ENCODE measurements at regions not wholly inside any gene's neighbourhood (a gene's known extent, or its start where the extent isn't known, plus 50 kb on each side); places are given as distances from the start of the nearest gene placed in this dataset.
A peak's percentile ranks its signal among the peaks of the same experiment; 100 is the strongest.

- H3K27me3 Mint-ChIP-seq (ENCODE audit: low read depth) = no peaks in the 10 kb centered on the region
- H3K4me1 Mint-ChIP-seq (ENCODE audit: low read depth) = peaks cover 48% of the 10 kb centered on the region
- peak overlapping the region; percentile 90 for H3K27ac Mint-ChIP-seq (ENCODE audit: unreplicated experiment)
- DNase-seq (ENCODE audit: low spot score) = no peak
- no peak for TF ChIP-seq CTCF (IDR thresholded peaks at IDR 0.05)
- no peaks in the 10 kb centered on the region for H3K9me3 Mint-ChIP-seq (ENCODE audit: low read depth)
- no peaks in the 10 kb centered on the region for H3K36me3 Mint-ChIP-seq (ENCODE audit: low read depth)
- H3K4me3 Mint-ChIP-seq (ENCODE audit: unreplicated experiment) = peak overlapping the region; percentile 49
Observed at GRCh38 chr16:85162478-85163277, 50.4 kb upstream of the CIBAR2 start.

- TF ChIP-seq CTCF (IDR thresholded peaks at IDR 0.05) = no peak
- no peak overlapping the region for H3K27ac Mint-ChIP-seq (ENCODE audit: unreplicated experiment)
Observed at GRCh38 chr16:85163278-85164112, 51.2 kb upstream of the CIBAR2 start.

GRCh38 chr16:85164431-85164830 lies 52.2 kb upstream of the CIBAR2 start:
- Mint-ChIP-seq H3K9me3 (ENCODE audit: low read depth) (no peaks in the 10 kb centered on the region), H3K4me1 (ENCODE audit: low read depth) (peaks cover 42% of the 10 kb centered on the region), H3K27me3 (ENCODE audit: low read depth) (no peaks in the 10 kb centered on the region), H3K4me3 (ENCODE audit: unreplicated experiment) (no peak overlapping the region), H3K36me3 (ENCODE audit: low read depth) (no peaks in the 10 kb centered on the region), H3K27ac (ENCODE audit: unreplicated experiment) (no peak overlapping the region)
- TF ChIP-seq CTCF (IDR thresholded peaks at IDR 0.05) = no peak
- DNase-seq (ENCODE audit: low spot score) = no peak

More at GRCh38 chr16:85163278-85164112, 51.2 kb upstream of the CIBAR2 start:
- no peak for DNase-seq (ENCODE audit: low spot score)
- H3K27me3 Mint-ChIP-seq (ENCODE audit: low read depth) = no peaks in the 10 kb centered on the region
- H3K9me3 Mint-ChIP-seq (ENCODE audit: low read depth) = no peaks in the 10 kb centered on the region
- no peak overlapping the region for H3K4me3 Mint-ChIP-seq (ENCODE audit: unreplicated experiment)
- H3K4me1 Mint-ChIP-seq (ENCODE audit: low read depth) = peaks cover 42% of the 10 kb centered on the region
- no peaks in the 10 kb centered on the region for H3K36me3 Mint-ChIP-seq (ENCODE audit: low read depth)

GRCh38 chr16:85164838-85165516 lies 52.7 kb upstream of the CIBAR2 start:
- no peak for DNase-seq (ENCODE audit: low spot score)
- Mint-ChIP-seq H3K4me1 (ENCODE audit: low read depth) (peaks cover 42% of the 10 kb centered on the region), H3K36me3 (ENCODE audit: low read depth) (no peaks in the 10 kb centered on the region), H3K27ac (ENCODE audit: unreplicated experiment) (no peak overlapping the region), H3K9me3 (ENCODE audit: low read depth) (no peaks in the 10 kb centered on the region), H3K4me3 (ENCODE audit: unreplicated experiment) (no peak overlapping the region), H3K27me3 (ENCODE audit: low read depth) (no peaks in the 10 kb centered on the region)
- no peak for TF ChIP-seq CTCF (IDR thresholded peaks at IDR 0.05)

GRCh38 chr16:85165781-85166180 lies 53.5 kb upstream of the CIBAR2 start:
- Mint-ChIP-seq H3K27ac (ENCODE audit: unreplicated experiment) (no peak overlapping the region), H3K36me3 (ENCODE audit: low read depth) (no peaks in the 10 kb centered on the region), H3K9me3 (ENCODE audit: low read depth) (no peaks in the 10 kb centered on the region), H3K4me1 (ENCODE audit: low read depth) (peaks cover 34% of the 10 kb centered on the region), H3K4me3 (ENCODE audit: unreplicated experiment) (no peak overlapping the region), H3K27me3 (ENCODE audit: low read depth) (no peaks in the 10 kb centered on the region)
- TF ChIP-seq CTCF (IDR thresholded peaks at IDR 0.05) = no peak
- no peak for DNase-seq (ENCODE audit: low spot score)

Data from chondrocyte (in vitro differentiated cells).